ENCODE measurements at regions not wholly inside any gene's neighbourhood (a gene's known extent, or its start where the extent isn't known, plus 50 kb on each side); places are given as distances from the start of the nearest gene placed in this dataset.

DNA sequence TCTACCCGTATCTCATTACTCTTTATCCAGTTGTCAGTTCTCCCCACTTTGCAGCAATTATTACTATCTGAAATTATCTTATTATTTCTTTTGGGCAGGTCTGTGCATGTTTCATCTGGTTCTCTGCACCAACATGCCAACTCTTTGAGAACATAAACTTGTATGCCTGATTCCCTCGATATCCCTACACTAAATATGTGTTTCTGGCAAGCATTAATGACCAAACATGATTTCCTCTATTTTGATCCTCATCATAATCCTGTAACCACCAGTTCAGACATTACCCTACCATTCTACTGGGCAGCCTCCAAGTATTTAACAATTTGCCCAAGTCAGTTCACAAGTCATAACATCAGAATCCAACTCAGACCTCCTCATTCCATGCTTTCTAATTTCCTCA lies 426.1 kb downstream of the FOXO1 start:
- no peaks in the 10 kb centered on the region for H3K9me3 ChIP-seq (ENCODE audit: low read length)
- H3K79me2 ChIP-seq (ENCODE audit: insufficient read depth, low read length): no peaks in the 10 kb centered on the region
- H3F3A ChIP-seq (ENCODE audit: insufficient read depth, low read length): no peaks in the 10 kb centered on the region
- no peak overlapping the region for H3K4me2 ChIP-seq (ENCODE audit: low read length)
- H3K36me3 ChIP-seq (ENCODE audit: insufficient read depth, low read length): no peaks in the 10 kb centered on the region; the same call in 1 of the 2 replicates
- H3K4me3 ChIP-seq (ENCODE audit: low read depth, low read length, poor library complexity, severe bottlenecking): no peak overlapping the region
- no peaks in the 10 kb centered on the region for H3K4me1 ChIP-seq (ENCODE audit: insufficient read depth, low read length, severe bottlenecking)
- no peak overlapping the region for H3K9ac ChIP-seq (ENCODE audit: low read length)
- H2AFZ ChIP-seq (ENCODE audit: low read length): no peak overlapping the region
- no peaks in the 10 kb centered on the region for H3K9me2 ChIP-seq (ENCODE audit: low read depth, low read length)
- no peak overlapping the region for H3K27ac ChIP-seq (ENCODE audit: low read depth, low read length, poor library complexity, severe bottlenecking)
- no peak for TF ChIP-seq EZH2 (IDR thresholded peaks at IDR 0.05; ENCODE audit: borderline replicate concordance, low read length)
- no peaks in the 10 kb centered on the region for H3K27me3 ChIP-seq (ENCODE audit: insufficient read depth, low read length)
- H4K20me1 ChIP-seq (ENCODE audit: insufficient read depth, low read length): no peaks in the 10 kb centered on the region

DNA sequence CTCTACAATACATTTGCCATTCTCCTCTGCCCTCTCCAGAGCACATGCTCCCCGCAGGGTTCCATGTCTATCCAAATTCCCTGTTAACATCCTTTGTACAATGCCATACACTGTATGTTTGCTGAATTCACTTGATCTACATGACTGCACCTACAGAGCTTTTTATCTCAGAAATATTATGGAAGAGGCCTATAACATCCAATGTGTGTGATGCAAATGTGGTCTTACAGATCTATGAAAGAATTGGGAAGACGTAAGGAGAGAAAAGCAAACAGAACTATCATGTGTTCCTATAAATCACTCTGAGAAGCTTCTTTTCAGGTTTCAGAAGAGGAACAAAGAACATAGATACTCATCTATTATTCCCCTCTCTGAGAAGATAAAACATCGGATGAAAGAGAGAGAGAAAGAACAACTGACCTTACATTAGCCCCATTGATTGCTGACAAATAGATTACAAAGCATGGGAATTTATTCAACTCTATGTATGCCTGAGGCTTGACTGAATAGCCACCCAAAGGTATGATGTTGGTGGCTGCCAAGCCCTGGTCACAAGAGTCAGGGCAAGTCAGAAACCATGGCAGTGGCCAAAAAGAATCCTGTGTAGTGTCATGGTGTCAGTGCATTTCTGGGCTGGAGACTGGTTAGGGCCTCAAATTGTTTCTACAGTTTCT lies 425.2 kb downstream of the FOXO1 start:
- H3F3A ChIP-seq (ENCODE audit: insufficient read depth, low read length): no peaks in the 10 kb centered on the region
- H3K9ac ChIP-seq (ENCODE audit: low read length): no peak overlapping the region
- no peak overlapping the region for H3K27ac ChIP-seq (ENCODE audit: low read depth, low read length, poor library complexity, severe bottlenecking)
- no peaks in the 10 kb centered on the region for H4K20me1 ChIP-seq (ENCODE audit: insufficient read depth, low read length)
- no peaks in the 10 kb centered on the region; the same call in 1 of the 2 replicates for H3K36me3 ChIP-seq (ENCODE audit: insufficient read depth, low read length)
- H3K4me2 ChIP-seq (ENCODE audit: low read length): no peak overlapping the region
- H3K79me2 ChIP-seq (ENCODE audit: insufficient read depth, low read length): no peaks in the 10 kb centered on the region
- H3K4me1 ChIP-seq (ENCODE audit: insufficient read depth, low read length, severe bottlenecking): no peaks in the 10 kb centered on the region
- TF ChIP-seq EZH2 (IDR thresholded peaks at IDR 0.05; ENCODE audit: borderline replicate concordance, low read length): no peak
- TF ChIP-seq, protein P1, sequence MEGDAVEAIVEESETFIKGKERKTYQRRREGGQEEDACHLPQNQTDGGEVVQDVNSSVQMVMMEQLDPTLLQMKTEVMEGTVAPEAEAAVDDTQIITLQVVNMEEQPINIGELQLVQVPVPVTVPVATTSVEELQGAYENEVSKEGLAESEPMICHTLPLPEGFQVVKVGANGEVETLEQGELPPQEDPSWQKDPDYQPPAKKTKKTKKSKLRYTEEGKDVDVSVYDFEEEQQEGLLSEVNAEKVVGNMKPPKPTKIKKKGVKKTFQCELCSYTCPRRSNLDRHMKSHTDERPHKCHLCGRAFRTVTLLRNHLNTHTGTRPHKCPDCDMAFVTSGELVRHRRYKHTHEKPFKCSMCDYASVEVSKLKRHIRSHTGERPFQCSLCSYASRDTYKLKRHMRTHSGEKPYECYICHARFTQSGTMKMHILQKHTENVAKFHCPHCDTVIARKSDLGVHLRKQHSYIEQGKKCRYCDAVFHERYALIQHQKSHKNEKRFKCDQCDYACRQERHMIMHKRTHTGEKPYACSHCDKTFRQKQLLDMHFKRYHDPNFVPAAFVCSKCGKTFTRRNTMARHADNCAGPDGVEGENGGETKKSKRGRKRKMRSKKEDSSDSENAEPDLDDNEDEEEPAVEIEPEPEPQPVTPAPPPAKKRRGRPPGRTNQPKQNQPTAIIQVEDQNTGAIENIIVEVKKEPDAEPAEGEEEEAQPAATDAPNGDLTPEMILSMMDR (IDR thresholded peaks at IDR 0.05; ENCODE audit: low read length): no peak
- H3K9me2 ChIP-seq (ENCODE audit: low read depth, low read length): no peaks in the 10 kb centered on the region
- no peaks in the 10 kb centered on the region for H3K9me3 ChIP-seq (ENCODE audit: low read length)
- H3K27me3 ChIP-seq (ENCODE audit: insufficient read depth, low read length): no peaks in the 10 kb centered on the region
- no peak overlapping the region for H3K4me3 ChIP-seq (ENCODE audit: low read depth, low read length, poor library complexity, severe bottlenecking)
- H2AFZ ChIP-seq (ENCODE audit: low read length): no peak overlapping the region

DNA sequence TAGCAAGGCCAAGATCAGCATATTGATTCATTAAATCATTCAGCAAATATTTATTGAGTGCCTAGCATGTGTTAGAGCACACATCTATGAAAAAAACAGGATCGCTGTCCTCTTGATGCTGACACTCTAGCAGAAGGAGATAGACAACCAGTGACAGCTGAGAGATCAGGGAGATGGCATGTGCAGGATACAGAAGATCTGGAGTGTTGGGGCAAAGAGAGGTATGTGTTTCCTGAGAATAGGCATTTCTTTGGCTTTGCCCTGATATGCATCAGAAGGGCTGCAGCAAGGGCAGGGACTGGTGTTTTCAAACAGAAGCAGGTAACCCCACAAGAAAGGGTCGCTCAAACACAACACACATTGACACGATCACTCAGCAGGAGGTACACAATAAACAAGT lies 423.4 kb downstream of the FOXO1 start:
- Histone ChIP-seq H3F3A (ENCODE audit: insufficient read depth, low read length) (no peaks in the 10 kb centered on the region), H3K4me3 (ENCODE audit: low read depth, low read length, poor library complexity, severe bottlenecking) (no peak overlapping the region), H3K9me2 (ENCODE audit: low read depth, low read length) (no peaks in the 10 kb centered on the region), H2AFZ (ENCODE audit: low read length) (no peak overlapping the region), H3K79me2 (ENCODE audit: insufficient read depth, low read length) (no peaks in the 10 kb centered on the region), H3K27ac (ENCODE audit: low read depth, low read length, poor library complexity, severe bottlenecking) (no peak overlapping the region), H3K27me3 (ENCODE audit: insufficient read depth, low read length) (no peaks in the 10 kb centered on the region), H3K4me2 (ENCODE audit: low read length) (no peak overlapping the region), H3K4me1 (ENCODE audit: insufficient read depth, low read length, severe bottlenecking) (no peaks in the 10 kb centered on the region), H4K20me1 (ENCODE audit: insufficient read depth, low read length) (no peaks in the 10 kb centered on the region), H3K9me3 (ENCODE audit: low read length) (no peaks in the 10 kb centered on the region), H3K9ac (ENCODE audit: low read length) (no peak overlapping the region), H3K36me3 (ENCODE audit: insufficient read depth, low read length) (no peaks in the 10 kb centered on the region; the same call in 1 of the 2 replicates)
- TF ChIP-seq, protein P1 (IDR thresholded peaks at IDR 0.05; ENCODE audit: low read length): no peak
- TF ChIP-seq EZH2 (IDR thresholded peaks at IDR 0.05; ENCODE audit: borderline replicate concordance, low read length): no peak

DNA sequence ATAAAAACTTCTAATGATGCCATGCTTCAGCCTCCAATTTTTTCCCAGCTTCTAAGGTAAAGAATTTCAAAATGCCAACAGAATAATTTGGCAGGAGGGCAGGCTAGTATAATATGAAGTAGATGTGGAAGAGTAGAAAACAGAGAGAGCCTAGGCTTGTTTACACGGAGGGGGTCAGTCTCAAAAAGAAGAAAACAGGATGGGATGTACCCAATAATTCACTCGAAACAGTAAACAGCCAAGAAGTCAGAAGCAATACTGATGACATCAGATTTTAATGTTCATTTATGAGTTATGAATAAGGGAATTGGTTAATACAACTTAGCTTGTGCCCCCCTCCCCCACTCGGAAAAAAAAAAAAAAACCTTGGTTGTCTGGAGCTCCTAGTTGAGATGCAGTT lies 422.5 kb downstream of the FOXO1 start:
- Histone ChIP-seq H3K9me2 (ENCODE audit: low read depth, low read length) (no peaks in the 10 kb centered on the region), H3K4me2 (ENCODE audit: low read length) (no peak overlapping the region), H3K27ac (ENCODE audit: low read depth, low read length, poor library complexity, severe bottlenecking) (no peak overlapping the region), H3K79me2 (ENCODE audit: insufficient read depth, low read length) (no peaks in the 10 kb centered on the region), H3K9ac (ENCODE audit: low read length) (no peak overlapping the region), H3F3A (ENCODE audit: insufficient read depth, low read length) (no peaks in the 10 kb centered on the region), H4K20me1 (ENCODE audit: insufficient read depth, low read length) (no peaks in the 10 kb centered on the region), H3K36me3 (ENCODE audit: insufficient read depth, low read length) (no peaks in the 10 kb centered on the region; the same call in 1 of the 2 replicates), H2AFZ (ENCODE audit: low read length) (no peak overlapping the region), H3K4me1 (ENCODE audit: insufficient read depth, low read length, severe bottlenecking) (no peaks in the 10 kb centered on the region), H3K4me3 (ENCODE audit: low read depth, low read length, poor library complexity, severe bottlenecking) (no peak overlapping the region), H3K9me3 (ENCODE audit: low read length) (no peaks in the 10 kb centered on the region), H3K27me3 (ENCODE audit: insufficient read depth, low read length) (no peaks in the 10 kb centered on the region)
- TF ChIP-seq, protein P1 (IDR thresholded peaks at IDR 0.05; ENCODE audit: low read length): no peak
- TF ChIP-seq EZH2 (IDR thresholded peaks at IDR 0.05; ENCODE audit: borderline replicate concordance, low read length): no peak
